AG09319 (cell line): ENCODE measurements at regions not wholly inside any gene's neighbourhood (a gene's known extent, or its start where the extent isn't known, plus 50 kb on each side); places are given as distances from the start of the nearest gene placed in this dataset.
"Not testable (repeated sequence)": the region's sequence is repeated elsewhere in the genome, so short reads cannot be mapped to it uniquely, and the experiment has no call there.

Source experiments
- DNase-seq: peaks from one replicate; pipeline ENCODE4 v3.0.0-alpha.2; 2010; ENCODE audit warnings: low read depth; ENCODE audit errors: extremely low read depth
- CTCF ChIP-seq: IDR thresholded peaks from 2 replicates; pipeline ENCODE4 v1.5.1; 2011; ENCODE audit warnings: low read depth, mild to moderate bottlenecking, inconsistent platforms, low read length, moderate library complexity

- no peak for TF ChIP-seq CTCF
- no peak for DNase-seq
Measured at GRCh38 chrX:140292188-140292587, 212.7 kb downstream of the SOX3 start.

- TF ChIP-seq CTCF, result no peak
- DNase-seq, result no peak
Measured at GRCh38 chrX:140274811-140275525, 229.9 kb downstream of the SOX3 start.

- no peak for DNase-seq
- TF ChIP-seq CTCF, result no peak
Measured at GRCh38 chrX:140273921-140274320, 230.9 kb downstream of the SOX3 start.

- no peak for TF ChIP-seq CTCF
- no peak for DNase-seq
Measured at GRCh38 chrX:140250391-140250790, 254.5 kb downstream of the SOX3 start.

GRCh38 chrX:140249088-140249487 lies 255.8 kb downstream of the SOX3 start:
- DNase-seq, result no peak
- no peak for TF ChIP-seq CTCF

- DNase-seq, result no peak
- no peak for TF ChIP-seq CTCF
Measured at GRCh38 chrX:140229191-140229590, 263.9 kb upstream of the CXorf66 start.

GRCh38 chrX:140226037-140226436 lies 260.7 kb upstream of the CXorf66 start:
- DNase-seq, result not testable (repeated sequence)

- not testable (repeated sequence) for DNase-seq
Measured at GRCh38 chrX:140215894-140216293, 250.6 kb upstream of the CXorf66 start.

GRCh38 chrX:140214518-140214917 lies 249.2 kb upstream of the CXorf66 start:
- DNase-seq, result not testable (repeated sequence)
